ENCODE measurements at regions not wholly inside any gene's neighbourhood (a gene's known extent, or its start where the extent isn't known, plus 50 kb on each side); places are given as distances from the start of the nearest gene placed in this dataset.

GRCh38 chr4:63632858-63633257 is 776.4 kb downstream of the TECRL start:
- DNase-seq (ENCODE audit: low spot score) = no peak

DNA sequence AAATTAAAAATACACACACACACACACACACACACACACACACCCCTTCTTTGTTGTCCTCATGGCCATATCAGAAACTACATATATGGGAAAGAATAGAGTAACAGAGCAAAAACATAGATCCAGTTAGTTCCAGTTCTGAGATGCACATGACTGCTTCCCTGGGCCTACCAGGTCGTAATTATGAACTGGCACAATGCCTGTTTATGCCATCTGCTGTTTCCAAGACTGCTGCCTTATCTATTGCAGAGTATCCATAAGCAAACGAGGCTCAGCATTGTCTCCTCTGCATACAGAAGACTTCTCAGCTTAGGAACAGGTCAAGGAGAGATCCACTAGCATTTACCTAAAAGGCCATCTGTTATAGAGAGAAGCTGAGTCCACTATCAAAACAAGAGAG is 789.0 kb downstream of the TECRL start:
- DNase-seq (ENCODE audit: low spot score) = no peak

DNA sequence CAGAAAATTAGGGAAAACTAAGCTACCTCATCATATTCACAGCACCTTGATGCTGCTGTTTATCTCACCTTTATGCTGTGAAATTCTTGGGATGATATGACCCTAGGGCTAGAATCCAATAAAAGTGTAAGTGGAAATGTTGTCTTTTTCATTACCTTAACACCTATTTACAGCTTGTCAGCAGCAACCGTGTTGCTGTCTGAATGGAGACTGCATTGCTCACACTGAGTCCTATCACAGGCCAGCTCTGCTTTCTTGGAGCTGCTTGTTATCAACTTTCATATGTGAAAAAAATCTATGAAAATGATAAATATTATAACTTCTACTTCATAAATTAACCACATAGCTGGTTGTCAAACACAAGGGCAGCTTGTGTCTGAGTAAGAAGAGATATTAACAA is 789.5 kb downstream of the TECRL start:
- no peak for DNase-seq (ENCODE audit: low spot score)

GRCh38 chr4:63618883-63619718 is 790.1 kb downstream of the TECRL start:
- no peak for DNase-seq (ENCODE audit: low spot score)

DNA sequence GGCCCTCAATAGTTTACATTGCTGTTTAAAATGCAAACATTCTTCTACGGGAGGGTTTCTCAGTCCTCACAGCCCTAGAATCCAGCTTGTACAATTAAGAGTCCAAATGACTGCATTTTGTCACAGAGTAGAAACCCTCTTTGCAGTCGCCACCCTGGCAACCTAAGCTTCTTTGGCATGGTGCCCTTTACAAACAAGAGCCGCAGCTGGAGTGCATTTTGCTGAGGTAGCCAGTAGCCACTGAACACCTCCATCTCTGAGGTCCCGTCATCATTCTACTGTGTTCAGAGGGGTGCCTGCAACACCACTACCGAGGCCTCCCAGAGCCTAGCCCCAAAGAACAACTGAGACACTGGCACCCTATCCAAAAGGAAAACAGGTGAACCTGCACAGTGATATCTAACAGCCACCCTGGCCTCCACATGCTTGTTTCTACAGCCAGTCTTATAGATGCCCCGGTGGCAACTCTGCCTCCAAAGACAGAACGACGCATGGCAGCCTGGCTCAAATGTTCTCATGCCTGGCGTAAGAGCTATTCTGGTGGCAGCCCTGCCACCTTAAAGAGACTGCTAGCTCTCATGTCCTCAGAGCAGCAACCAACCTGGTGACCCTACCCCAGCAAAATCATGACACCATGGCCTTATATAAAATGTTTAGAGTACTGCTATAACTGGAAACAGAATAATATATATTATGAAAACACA is 801.9 kb downstream of the TECRL start:
- no peak for DNase-seq (ENCODE audit: low spot score)

GRCh38 chr4:63589796-63590195 is 819.5 kb downstream of the TECRL start:
- DNase-seq (ENCODE audit: low spot score) = no peak

- DNase-seq (ENCODE audit: low spot score) = no peak
Measured at GRCh38 chr4:63583561-63583960, 825.7 kb downstream of the TECRL start.

DNA sequence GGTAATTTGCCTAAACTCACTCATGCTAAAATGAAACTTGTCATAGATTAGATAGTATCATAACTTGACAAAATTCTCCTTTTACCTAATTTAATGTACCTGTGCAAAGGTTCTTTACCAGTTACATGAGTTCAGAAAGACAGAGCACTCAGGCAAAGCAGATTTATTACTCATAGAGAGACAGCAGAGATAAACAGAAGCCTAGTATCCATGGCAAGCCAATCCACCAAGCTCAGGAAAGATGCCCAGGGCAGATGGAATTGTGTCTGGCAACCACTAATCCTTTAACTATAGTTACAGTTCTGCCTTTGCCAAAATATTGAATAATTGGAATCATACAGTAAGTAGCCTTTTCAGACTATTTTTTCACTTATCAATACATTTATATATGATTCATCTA is 826.2 kb downstream of the TECRL start:
- no peak for DNase-seq (ENCODE audit: low spot score)

- DNase-seq (ENCODE audit: low spot score) = no peak
Measured at GRCh38 chr4:63580796-63581475, 828.3 kb downstream of the TECRL start.

DNA sequence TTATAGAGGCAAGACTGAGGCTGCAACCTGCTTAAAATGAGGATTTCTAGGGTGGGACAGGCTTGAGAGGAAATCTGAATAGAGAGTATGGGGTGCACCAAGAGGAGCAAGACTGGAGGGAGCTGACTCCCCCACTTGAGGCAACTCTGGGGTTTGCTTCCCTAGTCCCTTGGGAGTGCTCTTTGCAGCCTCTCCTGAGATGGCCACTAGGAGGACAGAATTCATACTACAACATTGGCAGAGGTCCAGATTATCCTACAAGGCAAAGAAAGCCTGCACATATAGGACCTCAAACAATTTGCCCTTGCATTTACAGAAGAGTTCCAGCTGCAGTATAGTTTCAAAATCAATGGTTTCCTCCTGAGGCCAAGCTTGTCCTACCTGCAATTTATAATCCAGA is 830.9 kb downstream of the TECRL start:
- no peak for DNase-seq (ENCODE audit: low spot score)

GRCh38 chr4:63566658-63567057 is 842.6 kb downstream of the TECRL start:
- no peak for DNase-seq (ENCODE audit: low spot score)

DNA sequence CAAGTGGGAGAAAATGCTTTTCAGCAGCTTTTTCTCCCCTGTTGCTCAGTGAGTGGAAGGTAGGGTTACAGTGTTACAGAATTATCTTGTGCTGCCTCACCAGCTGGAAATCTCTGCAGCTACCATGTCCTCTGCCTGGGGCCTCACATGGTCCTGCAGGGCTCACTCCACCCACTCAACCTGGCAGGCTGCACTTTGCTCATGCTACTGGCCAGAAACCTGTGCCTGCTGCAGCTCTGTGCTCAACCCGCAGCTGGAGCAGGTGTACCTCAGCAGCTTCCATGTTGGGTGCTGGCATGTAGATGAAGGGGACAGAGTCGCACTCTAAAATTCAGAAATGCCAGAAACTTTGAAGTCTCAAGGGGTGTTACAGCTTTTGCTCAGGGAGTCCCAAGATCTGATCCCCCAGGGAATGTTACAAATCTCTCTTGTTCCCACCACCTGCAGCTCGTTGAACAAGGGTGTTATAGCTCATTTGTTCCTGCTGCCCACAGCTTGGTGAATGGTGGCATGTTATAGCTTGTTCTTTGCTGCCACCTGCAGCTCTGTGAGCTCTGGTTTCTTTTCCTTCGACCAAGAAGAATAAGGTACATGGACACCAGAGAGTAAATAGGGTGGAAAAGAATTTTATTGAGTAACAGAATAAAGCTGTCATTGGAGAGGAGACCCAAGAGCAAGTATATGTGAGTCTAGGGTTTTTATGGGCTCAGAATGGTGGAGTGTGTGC is 845.8 kb downstream of the TECRL start:
- no peak for DNase-seq (ENCODE audit: low spot score)

DNA sequence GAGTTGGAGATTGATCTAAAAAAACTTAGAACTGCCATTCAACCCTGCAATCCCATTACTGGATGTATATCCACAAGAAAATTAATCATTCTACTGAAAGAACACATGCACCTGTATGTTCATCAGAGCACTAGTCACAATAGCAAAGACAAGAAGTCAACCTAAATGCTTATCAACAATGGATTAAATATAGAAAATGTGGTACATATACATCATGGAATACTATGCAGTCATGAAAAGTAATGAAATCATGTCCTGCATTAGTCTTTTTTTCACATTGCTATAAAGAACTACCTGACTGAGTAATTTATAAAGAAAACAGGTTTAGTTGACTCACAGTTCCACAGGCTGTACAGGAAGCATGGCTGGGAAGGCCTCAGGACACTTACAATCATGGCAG is 850.5 kb downstream of the TECRL start:
- DNase-seq (ENCODE audit: low spot score) = no peak

- DNase-seq (ENCODE audit: low spot score) = no peak
Measured at GRCh38 chr4:63556332-63556731, 852.9 kb downstream of the TECRL start.

- no peak for DNase-seq (ENCODE audit: low spot score)
Measured at GRCh38 chr4:63553123-63553522, 856.1 kb downstream of the TECRL start.

GRCh38 chr4:63541828-63542227 is 867.4 kb downstream of the TECRL start:
- DNase-seq (ENCODE audit: low spot score) = no peak

DNA sequence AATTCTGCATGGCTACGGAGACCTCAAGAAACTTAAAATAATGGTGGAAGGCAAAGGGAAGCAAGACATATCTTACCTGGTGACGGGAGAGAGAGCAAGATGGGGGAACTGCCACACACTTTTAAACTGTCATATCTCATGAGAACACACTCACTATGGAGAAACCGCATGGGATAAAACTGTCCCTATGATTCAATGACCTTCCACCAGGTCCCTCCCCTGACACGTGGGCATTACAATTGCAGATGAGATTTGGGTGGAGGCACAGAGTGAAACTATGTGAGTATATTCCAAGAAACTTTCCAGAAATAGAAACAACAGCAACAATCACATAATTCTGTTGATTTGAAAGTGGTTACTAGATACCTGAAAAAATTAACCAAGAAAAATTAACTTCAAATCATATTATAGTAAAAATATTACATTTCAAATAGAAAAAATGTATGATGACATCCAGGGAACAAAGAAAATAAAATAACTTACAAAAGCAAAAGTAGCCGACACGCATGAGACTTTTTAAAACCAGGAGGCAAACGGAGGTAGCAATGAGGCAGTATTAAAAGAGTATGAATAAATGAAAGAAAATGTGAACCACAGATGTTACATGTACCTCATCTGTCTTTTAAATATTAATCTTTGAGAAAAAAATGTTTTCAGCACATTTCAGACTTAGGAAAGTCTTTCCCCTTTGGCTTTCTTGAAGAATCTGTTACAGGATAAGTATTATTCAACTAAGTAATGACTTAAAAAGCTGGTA is 879.5 kb downstream of the TECRL start:
- no peak for DNase-seq (ENCODE audit: low spot score)

- DNase-seq (ENCODE audit: low spot score) = no peak
Measured at GRCh38 chr4:63528256-63528991, 880.8 kb downstream of the TECRL start.

- DNase-seq (ENCODE audit: low spot score) = no peak
Measured at GRCh38 chr4:63526251-63526650, 883.0 kb downstream of the TECRL start.

GRCh38 chr4:63524764-63525163 is 884.5 kb downstream of the TECRL start:
- DNase-seq (ENCODE audit: low spot score) = no peak

All from mesenteric fat pad (tissue), 1 donor.